HG03457 (cell line): ENCODE measurements at regions not wholly inside any gene's neighbourhood (a gene's known extent, or its start where the extent isn't known, plus 50 kb on each side); places are given as distances from the start of the nearest gene placed in this dataset.
"Not testable (repeated sequence)": the region's sequence is repeated elsewhere in the genome, so short reads cannot be mapped to it uniquely, and the experiment has no call there.

Experiments
- ATAC-seq: cut with Tn5 transposase; IDR thresholded peaks from one replicate; pipeline ENCODE4 v1.9.1; 2021; ENCODE audit warnings: moderate number of reproducible peaks; ENCODE audit not compliant: unreplicated experiment

DNA sequence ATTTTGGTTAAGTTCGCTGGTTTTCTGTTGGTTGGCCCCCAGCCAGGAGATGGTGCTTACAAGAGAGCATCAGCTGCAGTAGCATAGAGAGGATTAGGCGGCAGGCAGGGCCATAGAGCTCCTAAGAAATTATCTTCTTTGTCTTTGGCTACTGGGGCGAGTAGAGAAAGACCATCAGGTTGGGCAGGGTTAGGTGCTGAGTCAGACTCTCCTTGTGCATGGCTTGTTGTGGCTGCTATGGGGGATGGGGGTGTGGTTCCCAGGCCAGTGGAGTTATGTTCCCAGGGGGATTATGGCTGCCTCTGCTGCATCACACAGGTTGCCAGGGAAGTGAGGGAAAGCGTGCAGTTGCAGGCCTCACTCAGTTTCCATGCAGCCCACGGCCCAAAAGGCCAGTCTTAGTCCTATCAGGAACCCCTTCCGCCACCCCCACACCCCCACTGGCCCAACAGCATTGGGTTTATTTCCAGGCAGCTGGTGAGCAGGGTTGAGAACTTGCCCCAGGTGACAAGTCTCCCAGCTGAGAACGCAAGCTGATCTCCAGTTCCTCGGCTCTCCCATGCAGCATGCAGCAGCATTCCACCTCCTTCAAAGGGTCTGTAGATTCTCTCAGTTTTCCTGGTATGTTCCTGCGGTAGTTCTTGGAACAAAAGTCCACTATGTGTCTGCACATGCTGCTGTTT is 243.7 kb downstream of the UTRN start:
- no peak for ATAC-seq

DNA sequence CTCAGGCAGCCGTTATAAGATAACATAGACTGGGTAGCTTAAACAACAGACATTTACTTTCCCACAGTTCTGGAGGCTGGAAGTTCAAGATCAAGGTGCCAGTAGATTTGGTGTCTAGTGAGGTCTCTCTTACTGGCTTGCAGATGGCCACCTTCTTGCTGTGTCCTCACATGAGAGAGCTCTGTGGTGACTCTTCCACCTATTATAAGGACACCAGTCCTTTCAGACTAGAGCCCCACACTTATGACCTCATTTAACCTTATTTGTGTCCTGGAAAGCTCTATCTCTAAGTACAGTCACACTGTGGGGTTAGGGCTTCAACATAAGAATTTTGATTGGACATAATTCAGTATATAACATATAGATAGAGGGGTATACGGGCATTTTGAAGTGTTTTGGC is 245.0 kb downstream of the UTRN start:
- ATAC-seq = no peak

DNA sequence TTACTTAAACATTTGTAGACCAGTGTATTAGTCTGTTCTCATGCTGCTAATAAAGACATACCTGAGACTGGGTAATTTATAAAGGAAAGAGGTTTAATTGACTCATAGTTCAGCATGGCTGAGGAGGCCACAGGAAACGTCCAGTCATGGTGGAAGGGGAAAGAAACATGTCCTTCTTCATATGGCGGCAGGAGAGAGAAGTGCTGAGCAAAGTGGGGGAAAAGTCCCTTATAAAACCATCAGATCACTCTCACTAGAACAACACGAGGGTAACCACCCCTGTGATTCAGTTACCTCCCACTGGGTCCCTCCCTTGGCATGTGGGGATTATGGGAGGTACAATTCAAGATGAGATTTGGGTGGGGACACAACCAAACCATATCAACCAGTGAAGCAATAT is 247.1 kb downstream of the UTRN start:
- ATAC-seq = not testable (repeated sequence)

DNA sequence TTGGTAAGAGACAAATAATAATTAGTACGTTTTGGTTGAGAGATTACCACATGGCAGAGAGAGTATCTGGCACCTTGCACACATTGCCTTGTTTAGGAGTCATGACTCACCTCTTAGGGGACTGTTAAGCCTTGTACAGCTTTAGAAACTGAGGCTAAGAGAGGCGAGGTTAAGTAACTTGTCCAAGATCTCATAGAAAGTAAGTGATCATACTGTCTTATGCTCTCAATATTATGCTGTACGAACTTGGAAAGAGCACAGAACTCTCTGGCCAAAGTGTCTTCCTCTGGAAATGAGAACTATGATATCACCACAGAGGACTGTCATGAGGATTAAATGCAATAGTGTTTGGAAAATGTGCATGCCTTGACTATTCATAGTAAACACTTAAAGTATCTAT is 249.0 kb downstream of the UTRN start:
- ATAC-seq = no peak

DNA sequence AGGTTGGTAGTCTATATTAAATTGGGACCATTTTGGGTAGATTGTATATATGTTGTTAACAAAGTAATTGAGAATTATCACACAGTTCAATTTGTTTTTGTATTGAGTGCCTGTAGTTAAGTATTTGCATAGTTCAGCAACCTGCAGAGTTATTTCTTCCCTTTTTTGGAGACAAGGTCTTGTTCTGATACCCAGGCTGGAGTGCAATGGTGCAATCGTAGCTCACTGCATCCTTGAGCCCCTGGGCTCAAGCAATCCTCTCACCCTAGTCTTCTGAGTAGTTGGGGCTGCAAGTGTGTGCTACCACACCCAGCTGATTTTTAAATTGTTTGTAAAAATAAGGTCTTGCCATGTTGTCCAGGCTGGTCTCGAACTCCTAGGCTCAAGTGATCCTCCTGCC is 250.5 kb downstream of the UTRN start:
- ATAC-seq = no peak

DNA sequence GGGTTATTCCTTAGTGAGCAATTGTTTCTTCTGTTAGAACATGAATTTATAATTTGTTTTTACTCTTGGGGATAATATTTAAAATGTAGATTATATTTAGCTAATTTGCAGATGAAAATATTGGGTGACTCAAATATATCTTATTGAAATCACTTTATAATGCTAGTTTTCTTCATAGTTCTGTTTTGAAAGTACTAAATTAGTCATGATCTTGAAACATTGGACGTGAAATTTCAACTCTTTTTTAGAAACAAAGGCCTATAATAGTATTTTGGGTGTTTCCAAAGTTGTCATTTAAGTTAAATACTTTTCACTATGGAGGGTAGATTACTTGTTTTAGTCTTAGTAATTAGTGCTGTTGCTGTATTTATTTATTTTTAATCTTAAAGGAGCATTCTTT is 250.9 kb downstream of the UTRN start:
- ATAC-seq = no peak

DNA sequence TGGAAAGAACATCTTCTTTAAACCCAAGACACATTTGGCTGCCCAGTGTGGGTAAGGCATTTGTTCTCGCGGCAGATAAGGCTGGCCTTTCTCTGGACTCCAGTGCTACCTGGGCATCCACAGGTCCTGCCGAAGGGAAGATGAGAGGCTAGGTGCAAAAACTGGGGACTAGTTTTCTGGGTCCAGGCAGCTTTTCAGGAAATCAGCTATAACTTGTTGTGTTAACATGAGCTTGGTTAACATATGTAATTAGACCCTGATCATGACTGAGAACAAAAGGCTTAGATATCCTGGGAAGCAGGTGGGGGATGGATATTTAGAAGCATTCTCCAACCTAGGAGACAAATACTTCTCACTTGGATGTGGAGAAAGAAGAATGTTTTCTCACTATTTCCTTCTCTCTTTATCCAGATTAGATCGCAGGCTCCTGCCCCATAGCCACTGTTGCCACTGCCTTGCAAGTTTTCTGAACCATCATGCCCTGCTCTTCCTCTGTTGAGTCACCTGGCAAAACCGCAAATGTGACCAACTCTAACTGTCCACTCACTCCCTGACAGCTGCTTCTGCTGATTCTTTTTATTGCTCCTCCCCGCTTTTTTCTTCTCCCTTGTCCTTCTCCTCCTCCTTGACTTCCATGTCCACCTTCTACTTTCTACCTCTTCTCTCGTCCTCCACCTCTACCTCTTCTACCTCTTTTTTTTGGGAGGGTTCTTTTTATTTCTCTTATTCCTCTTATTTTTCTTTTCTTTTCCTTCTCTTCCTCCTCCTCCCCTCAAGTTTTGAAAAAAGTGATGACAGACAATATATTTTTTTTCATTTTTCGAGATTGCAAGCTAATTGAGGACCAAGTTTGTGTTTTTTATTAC is 258.1 kb downstream of the UTRN start:
- ATAC-seq = no peak

DNA sequence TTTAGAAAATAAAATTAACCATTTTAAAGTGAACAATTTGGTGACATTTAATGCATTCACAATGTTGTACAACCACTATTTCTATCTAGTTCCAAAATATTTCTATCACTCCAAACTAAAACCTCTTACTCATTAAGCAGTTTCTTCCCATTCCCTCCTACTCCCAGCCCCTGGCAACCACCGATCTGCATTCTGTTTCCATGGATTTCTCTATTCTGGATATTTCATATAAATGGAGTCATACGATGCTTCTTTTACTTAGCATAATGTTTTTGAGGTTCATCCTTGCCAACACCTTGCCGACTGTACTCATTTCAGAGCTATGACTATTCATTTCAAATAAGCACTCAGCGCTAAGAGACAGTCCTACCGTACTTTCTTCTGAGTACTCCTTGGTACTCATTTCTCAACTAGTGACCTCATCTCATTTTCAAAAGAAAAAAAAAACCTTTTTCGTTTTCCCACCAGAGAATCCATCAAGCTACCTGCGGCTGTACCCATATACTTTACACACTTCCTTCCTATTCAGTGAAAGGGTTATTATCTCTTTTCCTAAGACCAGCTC is 259.2 kb downstream of the UTRN start:
- ATAC-seq = no peak

DNA sequence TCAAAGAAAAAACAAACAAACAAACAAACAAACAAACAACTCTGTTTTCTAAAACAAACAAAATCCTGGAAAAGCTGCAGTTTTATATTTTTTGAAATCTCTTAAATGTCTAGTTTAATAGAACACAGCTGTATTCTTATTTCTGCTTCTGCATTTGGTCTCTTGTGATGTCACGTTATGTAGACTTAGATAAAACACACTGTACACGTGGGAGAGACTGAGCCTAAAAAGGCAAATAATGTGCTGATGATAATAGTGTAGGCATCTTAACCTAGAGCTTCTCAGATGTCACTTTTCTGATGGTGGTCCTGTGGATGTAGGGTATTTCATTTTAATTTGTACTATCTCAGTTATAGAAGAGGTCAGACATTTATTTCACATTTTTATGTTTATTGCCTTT is 261.7 kb downstream of the UTRN start:
- ATAC-seq = no peak

DNA sequence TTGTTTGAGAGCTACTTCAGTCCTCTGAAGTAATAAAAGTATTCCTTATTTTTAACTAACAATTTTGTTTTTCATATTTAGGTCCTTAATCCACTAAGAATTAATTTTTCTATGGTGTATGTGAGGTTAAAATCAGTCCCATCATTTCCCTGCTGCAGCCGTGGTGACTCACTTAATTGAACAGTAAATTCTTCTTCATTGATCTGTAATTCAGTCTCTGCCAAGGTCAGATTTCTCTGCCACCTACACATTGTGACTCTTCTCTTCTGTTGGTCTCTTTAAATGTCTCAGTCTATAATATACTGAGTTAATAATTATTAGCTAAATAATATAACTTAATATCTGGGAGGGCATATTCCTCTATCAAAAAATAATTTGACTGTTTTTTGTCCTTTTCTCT is 262.3 kb downstream of the UTRN start:
- no peak for ATAC-seq

DNA sequence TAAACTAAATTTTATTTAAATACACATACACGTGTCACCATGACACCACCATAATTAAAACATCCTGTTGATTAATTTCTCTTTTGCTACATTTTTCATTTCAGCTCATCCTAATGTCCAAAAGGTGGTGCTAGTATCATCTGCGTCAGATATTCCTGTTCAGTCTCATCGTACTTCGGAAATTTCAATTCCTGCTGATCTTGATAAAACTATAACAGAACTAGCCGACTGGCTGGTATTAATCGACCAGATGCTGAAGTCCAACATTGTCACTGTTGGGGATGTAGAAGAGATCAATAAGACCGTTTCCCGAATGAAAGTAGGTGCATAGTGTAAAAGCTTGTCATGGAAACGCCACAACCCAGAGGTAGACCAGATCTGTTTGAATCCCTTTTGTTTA is 263.4 kb downstream of the UTRN start:
- no peak for ATAC-seq

DNA sequence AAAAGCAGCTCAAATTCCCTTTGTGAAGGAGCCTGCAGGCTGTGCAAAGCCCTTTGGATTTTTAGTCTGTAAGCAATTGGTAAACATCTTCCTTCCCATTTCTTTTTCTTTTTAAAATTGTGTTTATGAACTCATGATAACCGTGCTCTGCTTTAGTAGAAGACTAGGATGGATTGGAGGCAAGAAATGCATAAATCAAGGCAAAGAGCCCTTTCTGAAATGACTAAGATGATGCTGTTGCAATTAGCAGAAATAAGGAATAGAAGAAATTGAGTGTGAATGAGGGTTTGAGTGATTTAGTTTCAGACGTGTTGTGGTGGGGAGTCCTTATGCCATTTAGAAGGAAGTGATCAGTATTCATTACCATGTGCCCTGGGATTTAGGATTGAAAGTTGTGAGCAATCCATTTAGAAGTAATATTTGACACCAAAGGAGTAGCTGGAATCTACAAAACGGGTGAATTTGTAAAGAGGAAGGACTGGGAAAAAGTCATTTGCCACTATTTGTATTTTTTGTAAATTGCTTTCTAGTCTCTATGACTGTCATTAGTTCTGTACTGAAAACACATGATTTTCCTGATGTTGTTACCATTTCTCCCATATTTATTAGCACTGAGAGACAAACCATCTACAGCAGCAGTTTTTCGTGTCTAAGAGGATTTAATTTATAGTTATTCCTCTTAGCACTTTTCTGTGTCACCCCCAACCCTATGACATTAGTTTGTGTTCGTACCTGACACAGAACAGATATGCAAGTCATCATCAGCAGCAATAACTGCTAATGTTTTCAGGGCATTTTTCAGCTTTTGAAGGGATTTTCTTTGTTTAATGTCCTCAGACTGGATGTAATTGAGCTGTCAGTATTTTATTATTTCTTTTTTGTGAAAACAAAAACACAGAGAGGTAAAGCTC is 265.0 kb downstream of the UTRN start:
- no peak for ATAC-seq

DNA sequence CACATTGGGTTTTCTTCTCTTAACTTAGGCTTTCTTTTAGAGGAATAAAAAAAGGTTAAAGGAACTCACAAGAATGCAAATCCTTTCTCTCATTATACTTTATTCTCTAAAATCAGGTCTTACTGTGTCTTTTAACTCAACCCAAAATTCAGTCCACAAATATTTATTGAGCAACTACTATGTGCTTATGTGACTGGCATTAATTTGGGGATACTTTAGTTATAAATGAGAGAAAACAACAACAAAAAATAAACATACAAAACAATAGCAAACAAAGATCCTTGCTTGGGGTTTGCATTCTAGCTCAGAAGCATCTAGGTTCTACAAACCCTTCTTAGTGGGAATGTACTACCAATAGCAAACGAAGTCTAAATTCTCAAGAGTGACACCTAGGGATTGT is 266.2 kb downstream of the UTRN start:
- no peak for ATAC-seq

DNA sequence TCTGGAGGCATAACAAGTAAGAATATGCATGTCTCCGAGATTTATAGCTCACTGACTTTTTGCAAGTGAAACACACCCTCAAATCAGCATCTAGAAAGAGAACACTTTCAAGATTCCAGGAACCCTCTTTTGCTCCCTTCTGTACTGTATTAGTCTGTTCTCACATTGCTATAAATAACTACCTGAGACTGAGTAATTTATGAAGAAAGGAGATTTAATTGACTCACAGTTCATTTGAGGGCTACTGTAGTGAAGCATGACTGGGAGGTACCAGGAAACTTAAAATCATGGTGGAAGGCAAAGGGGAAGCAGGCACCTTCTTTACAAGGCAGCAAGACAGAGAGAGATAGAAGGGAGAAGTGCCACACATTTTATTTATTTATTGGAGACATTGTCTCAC is 269.9 kb downstream of the UTRN start:
- ATAC-seq = no peak

DNA sequence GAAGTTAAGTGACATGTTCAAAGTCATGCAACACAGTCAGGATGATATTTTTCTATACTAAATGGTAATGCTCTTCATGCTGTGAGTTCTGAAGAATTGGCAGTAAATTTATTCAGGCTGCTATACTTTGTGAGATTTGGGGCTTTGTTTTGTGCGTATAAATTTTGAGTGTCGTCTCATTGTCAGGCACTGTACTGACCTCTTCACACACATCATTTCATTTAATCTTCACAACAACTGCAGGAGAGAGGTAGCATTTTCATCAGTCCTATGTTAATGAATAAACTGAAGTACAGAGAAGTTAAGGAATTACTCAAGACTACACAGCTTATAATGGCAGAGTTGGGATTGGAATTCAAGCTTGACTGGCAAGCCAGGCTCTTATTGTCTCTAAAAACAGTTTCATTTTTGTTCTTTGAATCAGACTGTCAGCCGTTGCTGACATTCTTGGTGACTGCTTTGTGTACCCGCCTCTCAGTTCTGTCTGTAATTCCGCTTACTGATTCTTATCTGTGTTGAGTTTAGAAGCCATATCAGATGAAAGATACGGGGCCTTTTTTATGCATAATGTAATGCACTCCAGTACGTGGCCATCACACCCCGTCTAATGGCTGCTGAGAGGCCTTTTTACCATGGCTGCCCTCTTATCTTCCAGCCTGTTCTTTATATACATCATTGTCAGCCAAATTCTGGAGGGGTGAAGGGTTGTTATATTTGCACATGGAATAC is 274.9 kb downstream of the UTRN start:
- ATAC-seq = no peak

DNA sequence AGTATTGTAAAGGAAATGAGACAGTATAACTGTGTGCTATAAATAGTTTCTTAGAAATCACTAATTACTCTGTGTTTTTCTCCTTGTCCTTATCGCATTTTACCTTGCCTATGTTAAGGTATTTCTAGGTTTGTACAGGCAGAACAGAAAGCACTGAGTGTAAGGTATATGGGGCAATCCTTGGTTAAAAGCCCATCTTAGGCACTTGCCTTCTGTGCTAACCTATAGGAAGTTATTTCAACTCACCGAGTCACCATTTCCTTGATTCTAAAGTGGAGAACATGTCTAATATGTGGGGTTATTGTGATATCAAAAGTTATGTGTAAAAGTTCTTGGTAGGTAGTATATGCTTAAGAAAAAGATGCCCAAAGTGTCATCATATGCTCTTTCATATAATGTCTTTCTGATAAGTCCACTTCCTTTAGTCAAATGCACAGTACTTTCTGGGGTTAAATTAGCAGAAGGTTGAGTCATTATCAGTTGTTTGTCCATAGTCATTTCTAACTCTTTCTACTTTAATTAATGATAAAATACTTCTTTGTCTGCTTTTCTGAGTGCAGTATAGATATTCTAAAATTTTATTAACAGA is 276.4 kb downstream of the UTRN start:
- ATAC-seq = no peak

DNA sequence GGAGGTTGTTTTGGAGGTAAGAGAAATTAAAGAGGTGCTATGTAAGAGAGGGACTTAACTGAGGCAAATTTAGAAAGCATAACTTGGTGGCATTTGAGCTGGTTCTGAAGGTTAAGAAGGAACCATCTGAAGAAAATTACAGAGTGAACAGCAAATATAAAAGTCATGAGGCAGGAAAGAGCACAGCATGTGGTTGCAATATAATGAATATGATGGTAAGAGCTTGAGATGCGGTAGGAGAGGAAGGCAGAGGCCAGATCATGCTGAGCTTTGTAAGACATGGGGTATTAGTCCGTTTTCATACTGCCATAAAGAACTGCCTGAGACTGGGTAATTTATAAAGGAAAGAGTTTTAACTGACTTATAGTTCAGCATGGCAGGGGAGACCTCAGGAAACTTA is 279.1 kb downstream of the UTRN start:
- ATAC-seq = no peak

DNA sequence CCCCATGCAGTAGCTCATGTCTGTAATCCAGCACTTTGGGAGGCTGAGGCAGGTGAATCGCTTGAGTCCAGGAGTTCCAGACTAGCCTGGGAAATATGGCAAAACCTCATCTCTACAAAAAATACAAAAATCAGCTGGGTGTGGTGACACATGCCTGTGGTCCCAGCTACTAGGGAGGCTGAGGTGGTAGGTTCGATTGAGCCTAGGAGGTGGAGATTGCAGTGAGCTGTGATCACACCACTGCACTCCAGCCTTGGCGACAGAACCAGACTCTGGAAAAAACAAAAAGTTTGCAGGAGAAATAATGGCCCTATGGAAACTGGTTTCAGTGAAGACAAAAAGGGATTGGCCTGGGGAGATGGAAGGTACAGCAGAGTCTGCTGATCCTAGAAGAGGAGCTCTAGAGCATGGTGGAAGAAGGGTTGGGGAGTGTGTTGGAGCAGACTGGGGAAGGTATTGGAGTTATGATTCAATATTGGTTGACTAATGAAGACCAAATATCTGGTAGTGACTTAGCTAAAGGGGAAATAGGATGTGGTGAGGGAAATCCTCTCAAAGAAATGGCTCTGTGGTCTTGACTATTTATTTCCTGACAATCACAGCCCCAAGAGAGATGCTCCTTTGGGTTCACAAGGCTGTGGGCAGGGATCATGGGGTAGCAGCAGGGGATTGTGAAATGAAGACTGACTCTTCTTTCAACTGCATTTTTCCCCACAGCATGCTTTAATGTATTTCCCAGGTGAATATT is 281.9 kb downstream of the UTRN start:
- no peak for ATAC-seq

DNA sequence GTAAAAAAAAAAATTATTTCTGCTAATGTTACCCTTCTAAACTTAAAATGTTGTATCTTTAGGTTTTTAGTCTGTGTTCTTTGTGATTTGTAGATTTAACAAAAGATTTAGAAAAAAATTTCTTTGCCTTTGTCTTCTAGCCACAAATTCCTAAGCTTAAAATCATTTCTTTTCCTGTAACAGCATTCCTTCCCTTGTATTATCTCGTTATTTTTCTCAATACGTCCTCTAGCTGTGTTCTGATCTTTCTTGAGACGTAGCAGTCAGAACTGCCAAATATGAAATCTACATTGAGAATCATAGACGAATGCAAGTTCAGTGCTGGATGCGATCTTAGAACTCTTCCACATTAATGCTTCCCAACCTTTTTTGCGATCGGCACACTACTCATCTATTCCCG is 283.1 kb downstream of the UTRN start:
- no peak for ATAC-seq
